ENCODE measurements at regions not wholly inside any gene's neighbourhood (a gene's known extent, or its start where the extent isn't known, plus 50 kb on each side); places are given as distances from the start of the nearest gene placed in this dataset.

DNA sequence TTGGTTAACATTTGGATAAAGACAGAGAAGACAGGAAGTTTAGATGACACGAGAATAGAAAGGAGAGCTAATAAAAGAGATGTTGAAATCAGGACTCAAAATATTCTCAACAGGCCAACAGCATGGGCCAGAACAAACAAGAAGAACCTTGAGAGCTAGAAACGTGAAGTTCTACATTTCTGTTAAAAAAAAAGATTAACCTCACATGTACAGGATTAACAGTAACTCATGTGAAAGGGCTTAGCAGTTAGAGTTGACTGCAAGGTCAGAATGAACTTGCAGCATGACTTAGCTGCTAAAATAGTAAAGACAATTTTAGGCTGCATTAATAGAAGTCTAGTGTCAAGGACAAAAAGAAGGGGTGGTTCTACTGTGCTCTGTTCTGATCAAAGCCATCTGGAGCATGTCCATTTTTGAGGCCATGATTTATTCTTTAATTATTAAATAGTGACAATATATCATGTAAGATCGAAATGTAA, 331.1 kb upstream of the HSF2 start:
- TF ChIP-seq EZH2 (IDR thresholded peaks at IDR 0.05) (no peak), EZH2phosphoT487 (IDR thresholded peaks at IDR 0.05) (no peak)
- TF ChIP-seq, protein P1, sequence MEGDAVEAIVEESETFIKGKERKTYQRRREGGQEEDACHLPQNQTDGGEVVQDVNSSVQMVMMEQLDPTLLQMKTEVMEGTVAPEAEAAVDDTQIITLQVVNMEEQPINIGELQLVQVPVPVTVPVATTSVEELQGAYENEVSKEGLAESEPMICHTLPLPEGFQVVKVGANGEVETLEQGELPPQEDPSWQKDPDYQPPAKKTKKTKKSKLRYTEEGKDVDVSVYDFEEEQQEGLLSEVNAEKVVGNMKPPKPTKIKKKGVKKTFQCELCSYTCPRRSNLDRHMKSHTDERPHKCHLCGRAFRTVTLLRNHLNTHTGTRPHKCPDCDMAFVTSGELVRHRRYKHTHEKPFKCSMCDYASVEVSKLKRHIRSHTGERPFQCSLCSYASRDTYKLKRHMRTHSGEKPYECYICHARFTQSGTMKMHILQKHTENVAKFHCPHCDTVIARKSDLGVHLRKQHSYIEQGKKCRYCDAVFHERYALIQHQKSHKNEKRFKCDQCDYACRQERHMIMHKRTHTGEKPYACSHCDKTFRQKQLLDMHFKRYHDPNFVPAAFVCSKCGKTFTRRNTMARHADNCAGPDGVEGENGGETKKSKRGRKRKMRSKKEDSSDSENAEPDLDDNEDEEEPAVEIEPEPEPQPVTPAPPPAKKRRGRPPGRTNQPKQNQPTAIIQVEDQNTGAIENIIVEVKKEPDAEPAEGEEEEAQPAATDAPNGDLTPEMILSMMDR (IDR thresholded peaks at IDR 0.05) = no peak

All from neural progenitor cell (in vitro differentiated cells).